Neural progenitor cell (in vitro differentiated cells): ENCODE measurements at regions not wholly inside any gene's neighbourhood (a gene's known extent, or its start where the extent isn't known, plus 50 kb on each side); places are given as distances from the start of the nearest gene placed in this dataset.

Experiments used
- DNase-seq: peaks from one replicate; pipeline ENCODE4 v3.0.0-alpha.2; 2016; ENCODE audit warnings: low spot score
- H2AFZ ChIP-seq: fragments of 200-600 bp; sonication (generic); replicated peaks from 2 replicates; pipeline ENCODE4 v1.6.1; 2016; ENCODE audit warnings: antibody characterized with exemption
- H3F3A ChIP-seq: fragments of 200-600 bp; sonication (generic); 2 replicates; pipeline ENCODE4 v1.6.1; 2016; ENCODE audit warnings: antibody characterized with exemption, low read depth
- H3K27ac ChIP-seq: fragments of 200-600 bp; sonication (generic); 2 replicates; pipeline ENCODE4 v1.5.1; 2016; ENCODE audit warnings: mild to moderate bottlenecking
- H3K27me3 ChIP-seq: fragments of 200-600 bp; sonication (generic); 2 replicates; pipeline ENCODE4 v1.6.1; 2016; ENCODE audit warnings: mild to moderate bottlenecking, moderate library complexity
- H3K36me3 ChIP-seq: fragments of 200-600 bp; sonication (generic); 2 replicates; pipeline ENCODE4 v1.5.1; 2016
- H3K4me1 ChIP-seq: fragments of 200-600 bp; sonication (generic); 2 replicates; pipeline ENCODE4 v1.6.1; 2016; ENCODE audit warnings: mixed run types
- H3K4me2 ChIP-seq: fragments of 200-600 bp; sonication (generic); 2 replicates; pipeline ENCODE4 v1.6.1; 2016
- H3K4me3 ChIP-seq: fragments of 200-600 bp; sonication (generic); 2 replicates; pipeline ENCODE4 v1.5.1; 2016
- H3K79me2 ChIP-seq: fragments of 200-600 bp; sonication (generic); 2 replicates; pipeline ENCODE4 v1.6.1; 2016; ENCODE audit warnings: low read depth
- H3K9ac ChIP-seq: fragments of 200-600 bp; sonication (generic); 2 replicates; pipeline ENCODE4 v1.6.1; 2016
- H3K9me3 ChIP-seq: fragments of 200-600 bp; sonication (generic); 2 replicates; pipeline ENCODE4 v1.5.1; 2016; ENCODE audit warnings: low read depth
- H4K20me1 ChIP-seq: fragments of 200-600 bp; sonication (generic); 2 replicates; pipeline ENCODE4 v1.6.1; 2016; ENCODE audit warnings: low read depth
- H3K27ac Mint-ChIP-seq: 3 replicates; pipeline ENCODE4 v1.8.0; 2021; ENCODE audit warnings: mixed read lengths
- H3K27me3 Mint-ChIP-seq: 2 replicates; pipeline ENCODE4 v1.8.0; 2022; ENCODE audit warnings: low read depth, mild to moderate bottlenecking, inconsistent platforms, moderate library complexity, mixed read lengths; ENCODE audit not compliant: insufficient read depth
- H3K36me3 Mint-ChIP-seq: 3 replicates; pipeline ENCODE4 v1.8.0; 2021; ENCODE audit warnings: mixed read lengths
- H3K4me1 Mint-ChIP-seq: 3 replicates; pipeline ENCODE4 v1.8.0; 2021; ENCODE audit warnings: mixed read lengths
- H3K4me3 Mint-ChIP-seq: 3 replicates; pipeline ENCODE4 v1.8.0; 2021; ENCODE audit warnings: mild to moderate bottlenecking, moderate library complexity, mixed read lengths
- H3K9me3 Mint-ChIP-seq: 3 replicates; pipeline ENCODE4 v1.8.0; 2020; ENCODE audit warnings: mixed read lengths
- CTCF ChIP-seq: fragments of 200-600 bp; sonication (generic); IDR thresholded peaks from 2 replicates; pipeline ENCODE4 v1.5.1; 2017; ENCODE audit warnings: antibody characterized with exemption, mild to moderate bottlenecking
- EZH2 ChIP-seq: fragments of 200-600 bp; sonication (generic); IDR thresholded peaks from 2 replicates; pipeline ENCODE4 v1.6.1; 2017; ENCODE audit warnings: antibody characterized with exemption, mild to moderate bottlenecking, moderate library complexity
- EZH2phosphoT487 ChIP-seq: fragments of 200-600 bp; sonication (generic); IDR thresholded peaks from 2 replicates; pipeline ENCODE4 v1.6.1; 2017; ENCODE audit warnings: antibody characterized with exemption

GRCh38 chr6:126127659-126128058 is 141.3 kb downstream of the TRMT11 start:
- Histone ChIP-seq H3K4me2 (no peak overlapping the region), H3K9ac (no peak overlapping the region), H3K27me3 (no peaks in the 10 kb centered on the region), H2AFZ (no peak overlapping the region), H3K36me3 (no peaks in the 10 kb centered on the region), H3K79me2 (no peaks in the 10 kb centered on the region), H3K4me3 (no peak overlapping the region), H3K27ac (no peak overlapping the region), H4K20me1 (no peaks in the 10 kb centered on the region), H3F3A (no peaks in the 10 kb centered on the region), H3K9me3 (no peaks in the 10 kb centered on the region), H3K4me1 (peaks cover 4% of the 10 kb centered on the region)
- no peak overlapping the region for H3K27ac Mint-ChIP-seq
- no peak overlapping the region for H3K4me3 Mint-ChIP-seq
- no peaks in the 10 kb centered on the region for H3K9me3 Mint-ChIP-seq
- DNase-seq = peak; percentile 54
- no peaks in the 10 kb centered on the region for H3K27me3 Mint-ChIP-seq
- no peaks in the 10 kb centered on the region for H3K4me1 Mint-ChIP-seq
- TF ChIP-seq EZH2phosphoT487 (no peak), CTCF (peak; percentile 62)
- peaks cover 4% of the 10 kb centered on the region for H3K36me3 Mint-ChIP-seq

- no peak overlapping the region for H3K4me3 Mint-ChIP-seq
These were observed 144.9 kb downstream of the TRMT11 start for GRCh38 chr6:126131246-126131645.

GRCh38 chr6:126133984-126134383 is 147.6 kb downstream of the TRMT11 start:
- Histone ChIP-seq H3K27ac (no peak overlapping the region), H3K36me3 (peaks cover 22% of the 10 kb centered on the region), H3K79me2 (no peaks in the 10 kb centered on the region), H3K4me3 (no peak overlapping the region), H3K27me3 (no peaks in the 10 kb centered on the region), H3K4me2 (no peak overlapping the region), H3F3A (no peaks in the 10 kb centered on the region), H2AFZ (no peak overlapping the region), H3K9me3 (peaks cover 22% of the 10 kb centered on the region), H3K4me1 (peaks cover 4% of the 10 kb centered on the region), H4K20me1 (no peaks in the 10 kb centered on the region), H3K9ac (no peak overlapping the region)
- no peak overlapping the region for H3K4me3 Mint-ChIP-seq
- peaks cover 17% of the 10 kb centered on the region for H3K36me3 Mint-ChIP-seq
- H3K27ac Mint-ChIP-seq = no peak overlapping the region
- H3K27me3 Mint-ChIP-seq = no peaks in the 10 kb centered on the region
- H3K9me3 Mint-ChIP-seq = peaks cover 29% of the 10 kb centered on the region
- TF ChIP-seq EZH2phosphoT487 (no peak), CTCF (no peak), EZH2 (no peak)
- no peak for DNase-seq
- no peaks in the 10 kb centered on the region for H3K4me1 Mint-ChIP-seq

More at GRCh38 chr6:126131246-126131645, 144.9 kb downstream of the TRMT11 start:
- Histone ChIP-seq H2AFZ (no peak overlapping the region), H3K27me3 (no peaks in the 10 kb centered on the region), H3F3A (no peaks in the 10 kb centered on the region), H3K27ac (no peak overlapping the region), H3K36me3 (peaks cover 19% of the 10 kb centered on the region), H4K20me1 (no peaks in the 10 kb centered on the region), H3K9ac (no peak overlapping the region), H3K79me2 (no peaks in the 10 kb centered on the region), H3K4me2 (no peak overlapping the region), H3K4me1 (peaks cover 4% of the 10 kb centered on the region), H3K9me3 (peaks cover 18% of the 10 kb centered on the region), H3K4me3 (no peak overlapping the region)
- Mint-ChIP-seq H3K27me3 (no peaks in the 10 kb centered on the region), H3K36me3 (peaks cover 15% of the 10 kb centered on the region), H3K4me1 (no peaks in the 10 kb centered on the region), H3K9me3 (peaks cover 20% of the 10 kb centered on the region), H3K27ac (no peak overlapping the region)
- DNase-seq = no peak
- TF ChIP-seq EZH2phosphoT487 (no peak), CTCF (no peak), EZH2 (no peak)
